H54 (cell line): ENCODE measurements at regions not wholly inside any gene's neighbourhood (a gene's known extent, or its start where the extent isn't known, plus 50 kb on each side); places are given as distances from the start of the nearest gene placed in this dataset.
"Not testable (repeated sequence)": the region's sequence is repeated elsewhere in the genome, so short reads cannot be mapped to it uniquely, and the experiment has no call there.

ENCODE experiments used
- DNase-seq: peaks from one replicate; pipeline ENCODE4 v3.0.0; 2011; ENCODE audit warnings: low spot score, mixed read lengths; ENCODE audit not compliant: insufficient read length
- FAIRE-seq: peaks from 3 replicates; lab custom pipeline; 2011; peaks lifted over from hg19 to GRCh38; lab: Jason Lieb, UNC
- POLR2A ChIP-seq: IDR thresholded peaks from 2 replicates; pipeline ENCODE4 v1.6.1; 2011; ENCODE audit warnings: low read depth, mild to moderate bottlenecking, low read length

DNA sequence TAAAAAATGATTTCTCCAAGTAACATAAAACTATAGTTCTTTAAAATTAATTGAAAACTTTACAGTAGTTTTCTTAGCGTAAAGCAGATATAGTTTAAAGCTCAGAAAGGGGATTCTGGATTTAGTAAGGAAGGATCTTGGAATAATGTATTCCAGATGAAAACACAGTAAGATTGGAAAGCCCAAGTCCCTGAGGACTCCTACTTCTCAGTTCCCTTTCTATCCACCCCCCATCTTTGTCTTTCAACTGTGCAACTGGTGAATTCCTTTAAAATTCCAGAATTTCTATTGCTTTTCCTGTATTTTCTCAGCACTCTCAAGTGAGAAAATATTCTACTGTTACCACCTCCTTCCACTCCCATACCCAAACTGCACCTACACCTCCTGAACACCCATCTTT lies 184.5 kb upstream of the FBN2 start:
- TF ChIP-seq POLR2A = no peak
- DNase-seq (no peak), FAIRE-seq (no peak)

DNA sequence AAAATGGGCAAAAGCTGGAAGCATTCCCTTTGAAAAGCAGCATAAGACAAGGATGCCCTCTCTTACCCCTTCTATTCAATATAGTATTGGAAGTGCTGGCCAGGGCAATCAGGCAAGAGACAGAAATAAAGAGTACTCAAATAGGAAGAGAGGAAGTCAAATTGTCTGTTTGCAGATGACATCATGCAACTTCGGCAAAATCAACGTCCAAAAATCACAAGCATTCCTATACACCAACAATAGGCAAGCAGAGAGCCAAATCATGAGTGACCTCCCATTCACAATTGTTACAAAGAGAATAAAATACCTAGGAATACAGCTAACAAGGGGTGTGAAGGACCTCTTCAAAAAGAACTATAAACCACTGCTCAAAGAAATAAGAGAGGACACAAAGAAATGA lies 192.0 kb upstream of the FBN2 start:
- FAIRE-seq, DNase-seq: not testable (repeated sequence)

DNA sequence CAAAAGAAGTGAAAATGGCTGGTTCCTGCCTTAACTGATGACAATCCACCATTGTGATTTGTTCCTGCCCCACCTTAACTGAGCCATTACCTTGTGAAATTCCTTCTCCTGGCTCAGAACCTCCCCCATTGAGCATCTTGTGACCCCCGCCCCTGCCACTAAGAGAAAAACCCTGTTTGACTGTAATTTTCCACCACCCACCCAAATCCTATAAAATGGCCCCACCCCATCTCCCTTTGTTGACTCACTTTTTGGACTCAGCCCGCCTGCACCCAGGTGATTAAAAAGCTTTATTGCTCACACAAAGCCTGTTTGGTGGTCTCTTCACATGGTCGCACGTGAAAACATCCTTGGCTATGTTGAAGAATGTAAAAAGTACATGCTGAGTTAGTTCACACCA lies 197.6 kb upstream of the FBN2 start:
- DNase-seq, FAIRE-seq: not testable (repeated sequence)

DNA sequence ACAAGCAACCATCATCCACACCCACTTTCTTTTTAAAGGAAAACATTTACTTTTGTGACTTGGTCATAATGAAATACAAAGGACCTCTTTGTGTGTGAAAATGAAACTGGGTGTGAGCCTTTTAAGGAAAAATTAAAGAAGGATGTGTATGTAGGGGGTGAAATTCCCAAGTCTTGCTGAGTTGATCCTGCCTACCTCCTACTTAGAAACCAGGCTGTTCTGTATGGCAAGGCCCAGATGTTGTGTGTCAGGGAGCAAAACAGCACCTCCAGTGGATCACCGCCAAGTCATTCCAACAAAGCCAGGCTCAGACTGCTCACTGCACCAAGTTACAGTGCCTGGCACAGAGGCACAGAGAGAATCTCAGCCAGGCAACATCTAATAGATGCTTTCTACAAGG lies 198.5 kb upstream of the FBN2 start:
- no peak for TF ChIP-seq POLR2A
- DNase-seq = no peak
- FAIRE-seq = no peak

DNA sequence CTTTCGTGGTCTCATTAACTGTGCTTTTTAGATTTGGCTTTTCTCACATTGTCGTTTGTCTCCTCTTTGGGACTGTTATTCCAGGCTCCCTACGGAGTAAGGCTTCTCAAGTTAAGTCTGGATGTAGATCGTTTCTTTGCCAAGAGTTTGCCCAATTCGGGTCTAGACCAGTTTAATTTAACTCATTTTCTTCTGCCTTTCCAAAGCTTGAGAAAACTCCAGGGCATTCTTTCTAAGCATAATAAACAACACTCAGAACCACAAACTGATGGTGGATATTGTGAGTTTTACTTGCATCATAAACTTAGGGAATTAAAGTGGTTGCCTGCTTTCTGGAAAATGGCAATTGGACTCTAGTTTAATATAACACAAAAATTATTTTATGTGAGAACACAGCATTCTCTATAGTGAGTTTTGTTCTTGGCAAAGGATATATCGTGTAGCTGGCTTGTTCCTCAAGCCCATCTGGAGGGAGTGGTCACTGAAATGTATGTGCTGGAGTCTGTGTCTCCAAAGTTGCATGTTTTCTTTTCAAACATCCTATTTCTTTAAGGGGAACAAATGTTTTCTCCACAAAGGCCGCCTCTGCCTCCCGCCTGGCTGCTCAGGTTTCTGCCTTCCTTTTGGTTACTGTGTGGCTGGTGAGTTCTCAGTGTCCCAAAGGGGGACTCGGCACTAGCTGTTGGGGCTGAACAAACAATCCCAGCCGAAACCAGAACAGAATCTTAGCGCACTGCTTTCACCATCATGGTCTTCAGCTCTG lies 211.3 kb upstream of the FBN2 start:
- FAIRE-seq (no peak), DNase-seq (no peak)
- no peak for TF ChIP-seq POLR2A

DNA sequence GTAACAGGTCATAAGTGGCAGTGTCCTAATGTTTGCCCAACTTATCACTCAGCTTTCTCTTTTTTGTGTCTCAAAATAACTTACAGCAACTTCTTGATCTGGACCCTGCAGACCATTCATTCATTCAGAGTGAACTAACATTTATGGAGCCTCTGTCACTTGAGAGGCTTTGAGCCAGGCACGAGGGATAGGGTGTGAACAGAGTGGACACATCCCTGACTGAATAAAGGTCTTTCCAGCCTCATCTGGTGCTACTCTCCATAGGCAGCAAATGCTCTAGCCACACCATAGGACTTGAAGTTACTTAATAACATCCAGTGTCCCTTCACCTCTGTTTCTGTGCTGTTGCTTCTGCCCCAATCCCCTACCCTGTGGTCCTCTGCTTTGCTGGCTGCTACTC lies 212.1 kb upstream of the FBN2 start:
- FAIRE-seq = no peak
- DNase-seq = no peak
- no peak for TF ChIP-seq POLR2A

DNA sequence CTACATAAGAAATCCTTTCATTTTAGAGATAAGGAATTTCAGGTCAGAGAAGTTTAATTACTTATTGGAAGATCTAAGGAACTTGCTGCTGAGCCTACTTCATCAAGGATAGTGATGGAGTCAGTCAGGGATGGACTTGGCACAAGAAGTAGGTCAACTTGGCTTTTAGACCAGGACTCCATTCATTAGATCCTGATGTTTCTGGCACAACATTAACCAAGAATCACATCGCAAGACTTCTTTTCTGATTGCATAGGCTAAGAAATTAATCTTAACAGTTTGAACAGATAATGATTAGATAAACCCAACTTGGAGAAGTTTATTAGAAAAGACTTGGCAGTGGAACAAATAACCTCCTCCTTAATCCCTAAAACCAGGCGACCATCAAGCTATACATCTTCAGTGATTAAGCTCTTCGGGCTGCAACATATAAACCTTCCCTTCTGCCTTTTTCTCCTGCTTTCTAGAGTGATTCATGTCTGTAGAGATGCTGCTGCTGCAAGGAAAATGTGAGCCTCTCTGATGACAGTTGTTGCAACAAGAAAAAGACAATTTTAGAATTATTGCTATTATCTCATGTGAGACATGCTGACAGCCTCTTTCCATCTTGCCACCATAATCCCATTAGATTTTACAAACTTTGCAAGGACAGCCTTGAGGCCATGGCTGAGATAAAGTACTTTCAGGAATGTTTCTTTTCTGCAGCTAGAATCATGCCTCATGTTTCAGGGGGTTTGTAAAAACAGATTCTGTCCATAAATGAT lies 207.9 kb upstream of the SLC27A6 start:
- FAIRE-seq (no peak), DNase-seq (no peak)
- no peak for TF ChIP-seq POLR2A

DNA sequence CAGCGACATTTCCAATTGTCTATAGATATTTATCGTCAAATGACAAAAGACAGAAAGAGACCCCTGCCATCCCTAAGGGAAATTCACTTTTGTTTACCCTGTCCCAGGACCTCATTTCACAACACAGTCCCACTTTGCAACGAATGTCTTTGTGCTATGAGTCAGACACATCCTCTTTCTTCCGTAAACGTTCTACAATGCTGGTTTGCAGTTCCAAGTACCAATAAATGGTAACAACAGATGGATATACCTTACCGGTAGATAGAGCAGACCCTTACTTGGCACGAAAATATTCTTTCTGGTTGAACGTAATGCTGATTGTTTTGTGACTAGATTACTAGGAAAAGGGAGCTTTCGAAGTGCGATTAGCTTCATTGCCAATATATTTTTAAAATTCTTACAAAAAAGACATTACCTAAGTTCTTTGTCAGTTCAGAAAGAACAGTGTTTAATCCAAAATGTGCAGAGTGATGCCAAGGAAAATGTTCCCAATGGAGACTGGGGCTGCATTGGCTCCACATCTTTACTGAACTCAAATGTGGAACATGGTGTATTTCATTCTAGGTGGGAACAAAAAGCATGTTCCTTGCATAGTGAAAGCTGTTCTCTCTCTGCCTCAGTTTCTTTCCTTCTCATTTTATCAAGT lies 202.5 kb upstream of the SLC27A6 start:
- DNase-seq = no peak
- no peak for TF ChIP-seq POLR2A
- no peak for FAIRE-seq

DNA sequence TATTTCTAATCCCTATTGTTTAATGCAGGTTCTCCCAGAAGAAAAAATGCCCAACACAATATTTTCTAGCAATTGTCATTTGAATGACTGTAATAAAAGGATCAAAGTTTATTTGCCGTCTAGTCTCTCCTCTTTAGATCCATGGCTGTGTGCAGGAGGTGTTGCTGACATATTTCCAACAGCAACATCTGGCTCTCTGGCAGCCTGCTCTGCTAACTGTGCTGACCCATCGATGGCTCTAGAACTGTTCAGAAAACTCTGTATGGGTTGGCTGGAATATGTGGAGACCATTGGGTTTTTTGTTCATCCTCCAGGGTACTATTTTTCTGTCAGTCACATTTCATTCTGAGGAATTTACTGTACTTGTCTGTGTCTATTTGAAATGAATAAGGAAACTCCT lies 202.0 kb upstream of the SLC27A6 start:
- no peak for TF ChIP-seq POLR2A
- no peak for FAIRE-seq
- no peak for DNase-seq

DNA sequence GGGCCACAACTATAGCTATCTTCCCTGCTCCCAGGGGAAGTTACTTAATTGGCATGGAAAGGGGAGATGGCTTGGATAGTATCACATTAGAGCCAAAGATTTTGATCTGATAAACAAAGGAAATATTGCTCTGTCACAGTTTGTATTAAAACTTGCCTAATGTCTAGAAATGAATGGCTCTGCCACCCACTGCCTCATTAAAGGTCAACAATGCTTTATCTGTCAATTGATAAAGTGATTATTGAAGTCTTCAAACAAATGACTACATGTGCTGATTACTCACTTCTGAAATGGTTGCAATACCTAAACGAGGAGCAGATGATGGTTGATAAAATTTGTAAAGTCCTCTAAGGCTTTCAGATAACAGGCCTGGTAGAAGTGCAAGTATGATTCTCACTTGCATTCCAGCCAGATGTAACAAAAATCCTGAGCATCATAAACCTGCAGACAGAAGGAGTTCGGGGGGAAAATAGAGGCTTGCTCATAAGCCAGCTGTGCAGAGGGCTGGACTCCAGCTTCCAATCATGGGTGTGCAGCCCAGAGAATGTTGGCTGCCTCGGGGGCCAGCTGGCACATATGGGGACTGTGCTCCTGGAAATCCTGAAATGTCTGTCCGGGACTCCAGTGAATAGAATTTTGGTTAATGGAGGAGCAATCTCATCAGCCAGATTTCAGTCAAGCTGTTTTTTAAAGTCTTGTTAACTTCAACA lies 200.5 kb upstream of the SLC27A6 start:
- no peak for TF ChIP-seq POLR2A
- DNase-seq (no peak), FAIRE-seq (no peak)

DNA sequence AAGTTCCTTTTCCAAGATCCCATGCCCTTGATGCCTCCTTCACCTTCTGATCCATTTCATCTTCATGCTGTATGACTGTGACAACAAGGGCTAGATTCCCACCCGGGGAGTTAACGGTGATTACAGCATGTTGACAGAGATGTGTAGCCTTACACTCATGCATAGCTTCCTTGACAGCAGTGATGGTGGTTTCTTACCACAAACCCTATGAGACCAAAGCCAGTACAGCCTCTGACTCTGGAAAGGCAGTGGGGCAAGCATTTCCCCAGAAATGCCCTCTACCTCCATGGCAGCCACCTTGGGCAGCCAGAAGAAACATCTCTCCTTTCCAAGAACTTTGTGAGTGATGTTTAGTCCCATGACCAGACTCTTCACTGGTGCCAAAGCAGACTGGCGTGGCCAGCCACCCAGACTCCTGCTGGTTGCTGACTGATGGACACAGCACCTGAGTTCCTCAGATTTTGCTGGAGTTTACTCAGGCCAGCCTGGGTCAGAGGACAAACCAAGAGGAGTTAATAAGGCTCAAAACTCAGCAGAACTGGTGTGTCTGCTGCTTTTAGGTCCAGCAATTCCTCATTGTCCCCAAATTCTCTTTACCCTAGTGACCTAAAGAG lies 199.7 kb upstream of the SLC27A6 start:
- no peak for DNase-seq
- no peak for FAIRE-seq
- TF ChIP-seq POLR2A = no peak

DNA sequence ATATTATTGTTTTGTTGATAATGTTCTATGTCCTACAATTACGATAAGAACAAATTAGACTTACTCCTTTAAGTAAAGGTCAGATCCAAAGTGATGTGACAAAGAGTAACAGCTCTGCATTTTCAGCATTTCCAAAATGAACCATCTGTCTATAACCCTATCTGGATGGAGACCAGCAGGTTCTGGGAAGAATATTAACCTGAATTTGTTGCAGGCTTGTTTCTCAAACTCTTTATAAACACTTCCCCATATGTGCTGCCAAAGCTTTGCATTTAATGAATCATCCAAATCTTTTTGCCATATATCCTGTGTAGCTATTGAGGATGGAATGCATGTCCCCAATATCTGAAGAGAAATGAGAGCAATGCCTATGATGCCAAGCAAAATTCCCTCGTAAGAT lies 198.9 kb upstream of the SLC27A6 start:
- FAIRE-seq = no peak
- no peak for DNase-seq
- TF ChIP-seq POLR2A = no peak

DNA sequence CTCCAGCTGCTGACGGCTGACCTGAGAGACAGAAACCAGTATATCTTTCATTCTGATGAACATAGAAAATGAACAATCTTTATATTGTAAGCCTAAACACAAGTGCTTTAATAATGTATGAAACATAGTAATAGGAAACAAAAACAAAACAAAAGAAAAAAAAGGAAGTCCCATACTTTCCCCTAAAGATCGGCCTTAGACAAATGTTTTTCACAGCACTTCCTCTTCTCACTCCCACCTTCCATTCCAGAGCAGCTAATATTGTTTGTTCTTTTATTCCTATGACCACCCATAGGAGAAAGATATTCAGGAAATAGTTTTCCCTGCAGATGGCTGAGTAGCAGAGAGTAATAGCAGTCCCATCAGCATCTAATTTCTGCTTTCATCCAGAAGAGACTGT lies 194.4 kb upstream of the SLC27A6 start:
- no peak for DNase-seq
- no peak for FAIRE-seq

More for the DNA sequence above, 194.4 kb upstream of the SLC27A6 start:
- no peak for TF ChIP-seq POLR2A
